ENCODE measurements at regions not wholly inside any gene's neighbourhood (a gene's known extent, or its start where the extent isn't known, plus 50 kb on each side); places are given as distances from the start of the nearest gene placed in this dataset.
"Not testable (repeated sequence)": the region's sequence is repeated elsewhere in the genome, so short reads cannot be mapped to it uniquely, and the experiment has no call there.

DNA sequence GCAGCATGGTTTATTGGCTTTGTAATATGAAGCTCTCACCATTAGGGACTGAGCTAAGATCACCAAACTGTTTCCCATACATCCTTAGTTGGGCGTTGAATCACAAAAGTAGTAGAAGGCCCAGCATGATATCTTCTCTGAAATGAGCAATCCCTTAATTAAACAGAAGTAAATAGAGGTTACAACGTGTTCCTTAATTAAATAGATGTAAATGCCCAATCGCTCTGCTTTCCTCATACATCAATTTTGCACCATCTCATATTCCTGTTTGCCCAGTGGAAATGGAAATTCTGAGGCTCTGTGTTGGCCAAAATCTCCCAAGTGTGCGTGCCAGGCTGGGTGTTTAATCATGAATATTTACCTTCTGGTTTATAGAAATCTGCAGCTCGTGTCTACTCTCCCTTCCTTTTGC lies 107.4 kb upstream of the FOXB1 start:
- no peak for DNase-seq (ENCODE audit: low read depth)

DNA sequence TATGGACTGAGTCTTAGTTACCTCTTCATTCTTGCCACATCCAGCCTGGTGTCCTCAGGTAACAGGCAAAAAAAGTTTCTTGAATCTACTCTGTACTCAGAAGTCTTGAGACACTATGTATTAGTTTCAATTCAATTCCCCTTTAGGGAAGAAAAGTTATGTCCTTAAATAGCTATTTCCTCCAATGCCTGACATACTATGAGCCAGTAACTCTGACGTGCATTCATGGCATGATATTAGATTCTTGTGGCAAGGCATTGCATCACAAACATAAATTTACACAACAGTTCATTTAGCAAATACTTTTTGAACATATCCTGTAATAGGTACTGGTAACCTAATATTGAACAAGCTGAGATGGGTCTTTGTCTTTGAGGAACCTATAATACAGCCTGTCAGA lies 109.3 kb upstream of the FOXB1 start:
- DNase-seq (ENCODE audit: low read depth) = no peak

DNA sequence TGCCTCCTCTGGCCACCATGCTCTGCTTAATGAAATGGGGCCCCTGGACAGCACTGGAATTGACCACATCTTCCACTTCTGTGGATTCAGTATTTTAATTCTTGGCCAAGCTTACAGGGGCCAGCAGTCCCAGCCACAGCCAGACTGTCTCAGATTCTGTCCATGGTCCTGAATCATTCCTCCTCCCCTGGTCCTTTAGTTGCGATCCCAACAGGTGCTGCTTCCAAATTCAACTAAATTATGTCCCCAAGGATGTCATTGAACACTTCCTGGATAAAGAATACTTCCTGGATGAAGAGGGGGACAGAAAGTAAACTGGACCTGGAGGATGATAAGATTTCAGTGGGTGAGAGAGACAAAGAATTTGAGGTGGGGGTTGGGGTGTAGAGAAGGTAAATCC lies 111.1 kb upstream of the FOXB1 start:
- no peak for DNase-seq (ENCODE audit: low read depth)

DNA sequence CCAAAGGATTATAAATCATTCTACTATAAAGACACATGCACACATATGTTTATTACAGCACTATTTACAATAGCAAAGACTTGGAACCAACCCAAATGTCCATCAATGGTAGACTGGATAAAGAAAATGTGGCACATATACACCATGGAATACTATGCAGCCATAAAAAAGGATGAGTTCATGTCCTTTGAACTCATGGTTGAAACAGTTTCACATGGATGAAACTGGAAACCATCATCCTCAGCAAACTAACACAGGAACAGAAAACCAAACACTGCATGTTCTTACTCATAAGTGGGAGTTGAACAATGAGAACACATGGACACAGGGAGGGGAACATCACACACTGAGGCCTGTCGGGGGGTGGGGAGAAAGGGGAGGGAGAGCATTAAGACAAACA lies 116.2 kb upstream of the FOXB1 start:
- DNase-seq (ENCODE audit: low read depth) = not testable (repeated sequence)

DNA sequence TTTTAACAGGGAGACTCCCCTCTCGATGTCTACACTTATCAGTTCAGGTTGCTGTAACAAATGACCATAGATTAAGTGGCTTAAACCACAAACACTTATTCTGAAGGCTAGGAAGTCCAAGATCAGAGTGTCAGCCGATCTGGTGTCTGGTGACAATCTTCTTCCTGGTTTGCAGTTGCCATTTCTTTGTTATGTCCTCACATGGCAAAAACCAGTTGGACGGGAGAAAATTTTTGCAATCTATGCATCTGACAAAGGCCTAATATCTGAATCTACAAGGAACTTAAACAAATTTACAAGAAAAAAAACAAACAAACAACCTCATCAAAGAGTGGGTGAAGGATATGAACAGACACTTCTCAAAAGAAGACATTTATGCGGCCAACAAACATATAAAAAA lies 116.9 kb upstream of the FOXB1 start:
- DNase-seq (ENCODE audit: low read depth) = no peak

DNA sequence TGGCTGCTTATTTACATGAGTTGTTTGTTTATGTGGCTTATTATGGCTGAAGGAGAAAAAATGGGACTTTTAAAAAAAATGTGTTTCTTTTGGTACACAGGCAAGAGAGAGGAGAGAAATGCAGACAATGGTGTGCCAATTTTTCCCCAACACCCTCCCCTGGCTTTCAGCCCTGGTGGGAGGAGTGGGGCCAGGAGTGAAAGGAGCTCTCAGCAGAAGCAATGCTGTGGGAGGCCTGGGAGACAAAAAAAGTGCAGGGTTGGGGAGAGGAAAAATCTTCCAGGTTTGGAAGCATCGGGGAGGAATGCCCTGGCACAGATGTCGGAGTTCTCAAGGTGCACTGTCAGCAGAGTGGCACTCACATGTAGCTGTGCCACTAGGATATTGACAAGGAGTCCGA lies 117.7 kb upstream of the FOXB1 start:
- DNase-seq (ENCODE audit: low read depth) = no peak

DNA sequence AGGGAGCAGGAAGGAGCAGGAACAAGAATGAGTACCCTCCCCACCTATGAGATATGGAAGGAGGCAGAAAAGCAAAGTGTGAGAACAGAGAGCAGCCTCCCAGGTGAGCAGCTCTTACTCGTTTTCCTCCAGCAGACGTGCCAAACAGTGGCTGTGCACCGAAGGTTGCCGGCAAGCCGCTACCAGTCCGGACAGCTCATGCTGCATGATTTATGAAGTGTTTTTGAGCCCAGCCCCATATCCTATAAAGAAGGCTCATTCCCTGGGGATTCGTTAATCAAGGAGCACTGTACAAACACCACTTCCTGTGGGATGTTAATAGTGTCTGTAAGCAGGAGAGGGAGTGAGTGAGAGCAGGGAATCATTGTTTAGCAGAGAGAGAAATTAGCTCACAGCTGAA lies 118.3 kb upstream of the FOXB1 start:
- no peak for DNase-seq (ENCODE audit: low read depth)

DNA sequence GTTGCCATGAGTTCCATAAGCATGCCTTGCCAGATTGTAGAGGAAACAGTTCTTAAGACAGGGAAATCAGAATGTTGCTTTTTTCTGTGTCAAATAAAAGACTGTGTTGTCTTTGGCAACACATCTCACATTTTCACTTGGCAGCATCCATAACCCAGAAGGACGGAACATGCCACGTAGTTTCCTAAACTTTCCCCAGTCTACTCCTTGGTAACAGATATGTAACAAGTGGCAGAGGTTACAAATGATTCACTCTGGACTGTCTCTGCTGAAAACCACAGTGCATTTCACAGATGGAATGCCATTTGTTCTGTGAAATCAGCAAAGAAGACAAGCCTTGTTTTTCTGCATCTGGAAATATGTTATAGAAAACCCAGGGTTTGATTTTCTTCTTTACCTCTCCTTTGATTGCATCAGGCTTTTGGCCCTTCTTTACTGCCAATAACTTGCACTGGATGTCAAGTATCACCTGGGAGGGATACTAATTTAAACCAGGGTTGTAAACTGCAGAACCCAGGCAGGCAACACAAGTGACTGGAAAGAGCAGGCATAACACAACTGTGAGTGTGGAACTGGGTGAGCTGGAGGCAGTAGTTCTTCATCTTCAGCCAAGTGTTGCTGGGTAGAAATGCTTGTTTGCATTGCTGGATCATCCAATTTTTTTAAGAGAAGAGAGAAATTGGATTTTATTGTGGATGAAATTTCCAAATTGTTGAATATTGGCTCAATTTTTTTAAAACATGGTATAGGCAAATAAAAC lies 124.4 kb upstream of the FOXB1 start:
- no peak for DNase-seq (ENCODE audit: low read depth)

DNA sequence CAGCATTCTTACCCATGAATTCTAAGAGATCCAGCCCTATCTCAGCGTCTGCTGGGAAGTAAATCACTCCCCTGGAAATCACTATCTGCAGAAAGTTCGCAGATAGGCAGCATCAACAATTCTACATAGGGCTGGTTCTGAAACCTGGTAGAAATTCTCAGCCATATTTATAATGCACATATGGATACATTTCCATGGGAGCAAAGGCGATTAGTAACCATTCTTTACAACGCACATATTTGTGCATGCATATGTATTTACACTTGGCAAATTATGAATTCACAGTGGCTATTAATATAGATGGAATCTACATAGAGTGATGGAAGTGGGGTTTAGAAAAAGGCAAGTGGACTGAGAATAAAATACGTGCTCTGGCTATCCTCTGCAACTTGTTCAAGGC lies 128.0 kb upstream of the FOXB1 start:
- DNase-seq (ENCODE audit: low read depth) = no peak

DNA sequence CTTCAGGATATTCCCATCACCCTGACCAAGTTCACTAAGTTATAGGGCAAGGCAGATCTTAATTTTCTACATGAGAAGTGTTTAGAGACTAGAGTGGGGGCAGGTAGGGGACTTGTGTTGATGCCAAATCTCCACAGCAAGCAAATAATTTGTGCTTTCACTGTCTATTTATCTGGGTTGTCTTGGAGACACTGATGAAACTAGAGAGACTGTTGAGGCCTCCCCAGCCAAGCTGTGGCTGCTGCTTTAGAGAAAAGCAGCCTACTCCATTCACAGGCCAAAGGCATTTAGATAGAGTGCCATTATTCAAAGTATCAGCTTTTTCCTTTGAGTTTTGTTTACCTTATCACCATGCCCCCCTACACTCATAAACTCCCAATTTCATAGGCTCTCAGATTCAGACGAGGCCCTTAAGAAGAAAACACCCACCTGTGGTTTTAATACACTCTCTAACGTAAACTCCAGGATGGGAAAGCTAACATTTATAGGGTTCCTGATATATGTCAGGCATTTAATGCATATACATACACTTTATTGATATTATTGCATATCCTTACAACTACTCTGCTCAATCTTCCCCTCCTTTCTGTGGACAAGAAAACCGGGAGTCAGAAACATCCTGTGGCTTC lies 130.4 kb upstream of the FOXB1 start:
- DNase-seq (ENCODE audit: low read depth) = no peak

DNA sequence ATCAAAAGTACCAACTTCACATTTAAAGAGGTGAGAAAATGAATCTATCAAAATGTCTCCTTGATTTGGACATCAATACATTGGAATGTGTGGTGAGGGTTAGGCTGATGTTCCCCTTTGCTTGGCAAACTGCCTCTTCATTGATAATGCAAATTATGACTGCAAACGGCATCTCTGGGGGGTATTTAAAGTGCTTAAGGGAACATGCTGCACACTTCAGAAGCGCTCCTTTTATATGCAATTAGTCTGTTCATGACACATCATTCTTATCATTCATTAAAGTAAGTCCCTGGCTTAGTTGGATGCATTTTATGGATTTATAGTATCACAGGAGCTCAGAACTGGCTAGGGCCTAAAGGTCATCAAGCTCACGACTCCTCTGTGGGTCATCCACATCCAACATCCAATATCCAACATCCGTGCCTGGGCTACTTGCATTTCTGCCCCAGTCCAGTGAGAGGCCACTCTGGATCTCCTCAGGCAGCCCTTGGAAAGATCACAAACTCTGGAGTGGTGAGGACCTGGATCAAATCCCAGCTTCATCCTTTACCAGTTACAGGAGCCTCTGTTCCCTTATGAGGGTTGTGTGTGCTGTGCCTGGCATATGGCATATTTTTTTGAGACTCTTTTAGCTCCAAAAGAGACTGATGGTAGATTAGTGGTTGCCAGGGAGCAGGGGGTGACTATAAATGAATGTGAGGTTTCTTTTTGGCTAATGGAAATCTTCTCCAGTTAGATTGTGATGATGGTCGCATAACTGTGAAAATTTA lies 136.8 kb upstream of the FOXB1 start:
- DNase-seq (ENCODE audit: low read depth) = no peak

DNA sequence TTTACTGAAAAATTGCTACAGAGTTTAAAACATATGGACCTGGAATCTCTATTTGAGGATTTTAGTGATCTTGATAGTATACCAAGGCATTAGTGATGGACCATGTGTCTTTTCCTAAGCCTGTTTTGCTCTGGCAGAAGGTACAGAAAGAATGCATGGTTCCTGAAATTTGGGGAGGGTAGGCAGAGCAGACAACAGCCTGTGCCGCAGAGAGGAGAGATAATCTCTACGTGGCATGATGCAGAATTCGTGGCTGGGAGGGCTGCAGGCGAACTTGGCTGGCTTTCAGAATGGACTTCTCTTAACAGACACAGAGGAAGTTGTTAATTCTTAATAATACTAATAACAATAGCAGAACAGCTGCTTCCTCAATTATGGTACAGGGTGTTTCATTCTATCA lies 137.5 kb upstream of the FOXB1 start:
- no peak for DNase-seq (ENCODE audit: low read depth)

DNA sequence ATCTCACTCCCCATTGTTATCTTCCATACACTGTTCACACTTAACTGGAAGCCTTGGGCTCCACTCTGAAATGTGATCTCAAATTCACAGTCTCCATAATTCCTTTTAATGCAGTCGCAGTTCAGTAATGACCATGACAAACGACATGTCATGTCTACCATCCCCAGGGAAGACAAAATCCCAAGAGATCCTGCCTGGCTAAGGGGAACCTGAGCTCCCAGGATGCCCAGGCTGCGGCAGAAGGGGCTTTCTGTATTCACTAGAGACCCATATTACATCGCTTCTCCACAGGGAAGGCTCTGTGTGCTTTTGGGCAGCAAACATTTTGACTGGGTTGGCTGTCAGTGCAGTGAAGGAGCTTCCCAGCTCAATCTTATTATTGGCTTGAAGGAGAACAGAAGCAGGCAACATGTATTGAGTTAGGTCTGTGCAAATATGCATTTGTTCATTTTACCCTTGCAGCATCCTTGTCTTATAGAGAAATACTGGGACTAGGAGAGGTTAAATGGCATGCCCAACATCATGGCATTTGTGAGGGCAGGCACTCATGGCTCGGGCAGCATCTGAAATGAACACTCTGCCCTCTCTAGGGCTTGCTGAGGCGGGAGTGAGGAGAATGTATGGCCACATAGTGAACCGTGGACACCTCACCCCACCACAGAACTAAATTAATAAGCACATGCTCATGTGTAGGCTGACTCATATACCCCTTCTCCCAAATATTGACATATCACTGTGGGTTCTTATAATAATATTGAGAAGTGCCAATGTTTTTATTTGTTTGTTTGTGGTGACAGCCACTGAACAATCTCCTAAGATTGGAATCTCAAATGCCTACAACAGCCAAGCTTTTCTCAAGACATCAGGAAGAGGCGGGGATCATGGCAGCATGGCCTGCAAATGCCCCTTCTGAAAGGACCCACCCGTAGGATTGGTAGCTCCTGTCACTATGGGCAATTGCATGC lies 141.6 kb upstream of the FOXB1 start:
- DNase-seq (ENCODE audit: low read depth) = no peak

DNA sequence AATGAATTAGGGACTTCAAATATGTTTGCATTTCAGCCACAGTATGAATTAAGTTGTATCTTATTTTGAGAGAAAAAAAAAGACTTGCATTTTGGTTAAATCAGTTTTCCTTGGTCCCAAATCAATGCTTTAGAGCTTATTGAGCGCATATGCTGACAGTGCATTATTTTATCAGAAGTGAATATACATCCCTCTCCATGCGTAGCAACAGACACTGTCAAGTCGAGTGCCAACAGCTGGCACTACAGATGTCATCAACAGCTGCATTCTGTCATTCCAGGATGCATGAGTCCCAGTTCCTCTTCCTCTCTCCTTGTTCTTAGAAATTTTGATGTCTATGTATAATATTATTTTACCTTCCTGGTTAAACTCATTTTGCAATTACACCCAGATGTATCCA lies 156.1 kb upstream of the FOXB1 start:
- no peak for DNase-seq (ENCODE audit: low read depth)

DNA sequence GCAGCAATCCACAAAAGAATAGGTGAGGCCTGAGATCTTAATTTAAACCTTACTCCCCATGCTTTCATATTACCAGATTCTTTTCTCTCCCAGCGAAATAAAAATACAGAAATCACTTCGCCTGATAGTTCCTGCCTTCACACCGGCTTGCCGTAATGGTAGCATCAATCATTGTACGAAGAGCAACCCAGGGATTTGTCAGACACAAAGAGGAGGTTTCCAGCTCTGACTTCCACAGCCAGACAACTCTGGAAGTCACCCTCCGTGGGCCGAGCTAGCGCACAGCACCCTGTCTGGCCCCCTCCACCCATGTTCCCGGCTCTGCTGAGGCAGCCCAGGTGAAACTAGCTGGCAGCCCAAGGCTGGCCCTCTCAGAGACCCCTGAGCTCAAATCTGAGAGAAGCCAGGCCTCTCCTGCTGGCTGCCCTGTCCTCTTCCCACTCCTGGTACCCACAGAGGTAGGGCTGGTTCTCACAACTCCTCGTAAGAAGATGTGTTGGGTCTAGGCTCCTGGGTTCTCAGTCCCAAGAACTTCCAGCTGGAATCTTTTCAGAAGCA lies 156.9 kb upstream of the BNIP2 start:
- DNase-seq (ENCODE audit: low read depth) = no peak

DNA sequence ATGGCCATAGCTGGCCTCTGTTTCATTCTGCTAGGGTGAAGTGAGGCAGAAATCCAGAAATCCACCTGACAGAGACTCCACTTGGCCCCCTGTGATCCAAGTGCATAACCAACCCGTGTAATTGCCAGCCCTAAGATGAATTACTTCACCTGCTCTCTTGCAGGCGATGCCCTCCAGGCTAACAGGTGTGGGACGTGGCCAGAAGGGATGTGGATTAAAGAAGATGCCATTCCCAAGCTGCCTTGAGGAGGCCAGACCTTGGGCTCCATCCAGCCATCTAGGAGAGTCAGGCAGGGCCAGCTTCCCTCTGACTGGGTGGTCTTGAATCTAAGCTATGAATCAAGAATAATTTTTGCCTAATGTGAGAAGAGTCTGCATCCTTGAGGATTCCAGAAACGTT lies 154.5 kb upstream of the BNIP2 start:
- DNase-seq (ENCODE audit: low read depth) = no peak

DNA sequence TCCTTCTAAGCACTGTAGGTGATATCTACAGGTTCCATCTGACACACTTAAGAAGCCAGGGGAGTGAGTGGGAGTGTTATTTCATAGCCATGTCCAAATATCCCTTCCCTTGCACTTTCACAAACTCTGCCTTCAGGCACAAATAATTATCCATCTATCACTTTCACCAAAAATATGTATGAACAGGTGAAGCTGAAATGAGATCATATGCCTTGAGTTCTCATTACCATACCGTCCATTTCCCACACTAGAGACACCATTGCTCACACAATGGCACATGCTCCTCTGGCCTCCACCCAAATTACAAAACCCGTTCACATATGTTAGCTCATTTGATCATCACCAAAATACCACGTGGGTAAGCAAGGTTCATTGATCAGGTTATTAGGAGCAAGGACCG lies 151.9 kb upstream of the BNIP2 start:
- DNase-seq (ENCODE audit: low read depth) = no peak

DNA sequence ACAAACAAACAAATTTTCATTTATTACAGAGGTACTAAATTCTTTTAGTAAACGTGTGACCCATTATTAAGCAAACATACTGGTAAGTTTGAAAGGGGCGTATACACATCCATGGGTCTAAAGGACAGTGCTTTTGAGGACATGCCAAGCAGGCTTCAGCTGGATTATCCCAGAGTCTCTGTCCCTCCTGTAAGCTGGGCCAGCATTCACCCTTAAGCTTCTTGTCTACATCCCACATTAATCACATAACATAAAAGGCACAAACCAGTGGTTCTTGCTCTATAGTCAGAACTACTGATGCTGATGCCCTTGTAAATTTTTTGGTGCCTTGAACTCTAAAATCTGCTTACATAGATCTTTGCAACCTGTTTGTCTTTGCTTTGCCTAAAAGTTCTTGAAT lies 150.8 kb upstream of the BNIP2 start:
- DNase-seq (ENCODE audit: low read depth) = no peak

DNA sequence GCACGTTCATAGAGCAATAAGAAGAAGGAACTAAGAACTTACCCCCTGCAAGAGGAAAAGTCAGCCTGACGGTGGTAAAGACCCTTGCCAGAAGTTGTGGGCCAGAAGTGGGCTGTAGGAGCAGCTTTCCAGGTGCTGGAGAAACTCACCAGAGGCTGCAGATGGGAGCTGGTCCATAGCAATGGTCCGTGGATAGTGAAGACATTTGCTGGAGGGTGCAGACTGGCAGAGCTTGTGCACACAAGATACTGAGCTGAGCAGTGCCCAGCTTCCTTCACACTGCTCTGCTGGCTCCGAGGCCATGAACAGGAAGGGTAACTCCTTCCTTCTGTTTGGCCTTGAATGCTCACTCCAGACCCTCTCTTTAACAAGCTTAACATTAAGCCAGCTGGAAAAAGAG lies 149.8 kb upstream of the BNIP2 start:
- no peak for DNase-seq (ENCODE audit: low read depth)

DNA sequence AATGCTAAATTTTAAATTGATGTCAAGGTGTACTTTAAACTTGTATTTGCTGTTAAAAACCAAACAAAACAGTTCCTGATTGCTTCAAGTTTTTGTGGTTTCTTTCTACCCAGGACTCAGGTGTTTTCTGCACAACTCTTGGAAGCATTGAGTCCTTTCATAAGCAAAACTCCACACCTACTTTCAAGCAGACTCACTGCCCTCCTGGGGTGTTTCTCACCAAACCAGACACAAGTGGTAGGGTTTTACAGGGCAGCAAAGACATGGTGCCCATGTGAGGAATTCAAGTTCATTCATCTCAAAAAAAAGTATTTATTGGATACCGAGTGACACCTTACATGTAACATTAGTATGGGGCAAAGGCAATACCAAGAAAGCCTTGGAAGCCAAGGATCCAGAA lies 146.7 kb upstream of the BNIP2 start:
- no peak for DNase-seq (ENCODE audit: low read depth)

DNA sequence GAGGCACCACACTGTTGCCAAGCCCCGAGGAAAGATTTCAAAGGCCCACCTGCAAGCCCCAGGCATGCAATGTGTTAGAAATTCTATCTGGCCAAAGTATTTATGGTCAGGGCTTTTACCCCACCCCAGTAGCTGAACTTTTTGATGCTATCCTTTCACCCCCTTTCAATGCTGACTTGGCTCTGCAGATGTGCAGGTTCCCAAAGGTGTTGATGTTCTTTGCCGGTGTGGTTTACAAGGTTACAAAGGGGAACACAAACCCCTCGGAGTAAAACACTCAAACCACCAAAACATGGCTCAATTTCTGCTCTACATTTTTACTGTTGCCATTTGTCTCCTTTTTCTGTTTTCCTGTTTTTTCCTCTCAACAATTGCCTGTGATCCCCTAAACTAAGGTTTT lies 145.4 kb upstream of the BNIP2 start:
- DNase-seq (ENCODE audit: low read depth) = no peak

DNA sequence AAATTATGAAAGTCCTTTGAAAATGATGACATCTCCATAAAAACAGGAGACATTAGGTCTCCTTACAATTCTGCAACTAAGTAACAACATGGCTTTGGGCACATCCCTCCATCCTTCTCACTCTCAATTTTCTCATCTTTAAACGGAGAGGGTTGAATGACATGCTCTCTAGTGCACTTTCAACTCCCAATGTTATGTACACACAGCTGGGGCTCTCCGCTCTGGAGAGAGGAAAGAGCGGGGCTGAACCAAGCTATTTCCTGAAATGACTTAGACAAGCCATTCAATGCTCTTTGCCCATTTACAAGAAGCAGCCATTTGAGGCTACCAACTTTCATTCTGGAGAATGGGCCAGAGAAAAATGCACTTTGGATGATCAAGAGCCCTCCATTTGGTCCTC lies 144.2 kb upstream of the BNIP2 start:
- no peak for DNase-seq (ENCODE audit: low read depth)
